Panc1 (cell line): ENCODE measurements at regions not wholly inside any gene's neighbourhood (a gene's known extent, or its start where the extent isn't known, plus 50 kb on each side); places are given as distances from the start of the nearest gene placed in this dataset.

Experiments
- ATAC-seq: fragments of 200-7000 bp; cut with Tn5 transposase; 2 replicates; pipeline ENCODE4 v1.9.1; 2020; ENCODE audit warnings: mild to moderate bottlenecking, moderate library complexity
- BruUV-seq: library from RNA; stranded (reverse); fragments of 400-500 nt; replicated peaks from 2 replicates; lab custom pipeline; 2021; lab: Mats Ljungman, UMichigan
- CTCF ChIA-PET: fragments of 300-600 bp; sonication (Branson Sonifier 250); formaldehyde crosslinking; loops from one replicate; lab custom pipeline; 2022; ENCODE audit warnings: antibody characterized with exemption; lab: Charles Lee
- POLR2A ChIA-PET: fragments of 300-600 bp; sonication (Branson Sonifier 250); formaldehyde crosslinking; loops from one replicate; lab custom pipeline; 2022; ENCODE audit warnings: antibody characterized with exemption; lab: Charles Lee
- DNase-seq: peaks from one replicate; pipeline ENCODE4 v3.0.0-alpha.2; 2010; ENCODE audit warnings: low read depth, low spot score
- H3K27ac ChIP-seq: 2 replicates; pipeline ENCODE4 v1.5.1; 2011; ENCODE audit warnings: mild to moderate bottlenecking, low read length, inconsistent platforms
- H3K27me3 ChIP-seq: fragments of 200-500 bp; sonication (Bioruptor generic); 2 replicates; pipeline ENCODE4 v1.6.0; 2014; ENCODE audit warnings: low read length, inconsistent platforms; ENCODE audit not compliant: control insufficient read depth, insufficient read depth
- H3K36me3 ChIP-seq: fragments of 200-500 bp; sonication (Bioruptor generic); 2 replicates; pipeline ENCODE4 v1.5.1; 2014; ENCODE audit warnings: inconsistent platforms, mild to moderate bottlenecking, low read length, moderate library complexity; ENCODE audit not compliant: control insufficient read depth, insufficient read depth
- H3K4me1 ChIP-seq: 2 replicates; pipeline ENCODE4 v1.5.1; 2011; ENCODE audit warnings: inconsistent platforms, mild to moderate bottlenecking, low read length, moderate library complexity; ENCODE audit not compliant: control insufficient read depth, insufficient read depth
- H3K4me3 ChIP-seq, 2 experiments: 2 replicates each; pipeline ENCODE4 v1.5.1; 2011 to 2012; ENCODE audit warnings: low read depth in 2 of 2, low read length in 2 of 2, mild to moderate bottlenecking in 2 of 2, inconsistent platforms in 1 of 2, moderate library complexity in 1 of 2
- H3K9me3 ChIP-seq: fragments of 200-500 bp; sonication (Bioruptor generic); 2 replicates; pipeline ENCODE4 v1.5.1; 2014; ENCODE audit warnings: low read depth, mild to moderate bottlenecking, inconsistent platforms, low read length, moderate library complexity; ENCODE audit not compliant: control insufficient read depth, insufficient read depth
- CTCF ChIP-seq: fragments of 450-650 bp; IDR thresholded peaks from 2 replicates; pipeline ENCODE4 v1.5.1; 2017; ENCODE audit warnings: mild to moderate bottlenecking
- POLR2AphosphoS5 ChIP-seq: IDR thresholded peaks from 2 replicates; pipeline ENCODE4 v1.6.1; 2012; ENCODE audit warnings: mild to moderate bottlenecking, low read depth, low read length, moderate library complexity
- SIN3A ChIP-seq: IDR thresholded peaks from 2 replicates; pipeline ENCODE4 v1.6.1; 2012; ENCODE audit warnings: low read depth, mild to moderate bottlenecking, low read length, moderate library complexity, borderline replicate concordance; ENCODE audit not compliant: insufficient read depth
- TCF7L2 ChIP-seq: IDR thresholded peaks from 2 replicates; pipeline ENCODE4 v1.6.1; 2011; ENCODE audit warnings: mild to moderate bottlenecking, low read depth, low read length, inconsistent platforms
- in situ Hi-C: cut with HindIII; loops from 2 replicates; pipeline ENCODE4 v1.10.0; 2016; ENCODE audit warnings: low sequenced_read_pairs, low pct_unique_long_range_greater_than_20kb
- intact Hi-C: fragments of 100-400 bp; cut with micrococcal nuclease; formaldehyde crosslinking; loops from one replicate; pipeline ENCODE4 v1.10.0; 2022; ENCODE audit not compliant: unreplicated experiment
- TF ChIP-seq, protein P1 (sequence below), 2 experiments: IDR thresholded peaks; 2 replicates each; pipeline ENCODE4 v1.6.1; 2011 to 2012; ENCODE audit warnings: low read depth in 2 of 2, control low read depth in 1 of 2, low read length in 1 of 2, mild to moderate bottlenecking in 1 of 2, moderate library complexity in 1 of 2; ENCODE audit not compliant: insufficient read depth in 1 of 2

DNA sequence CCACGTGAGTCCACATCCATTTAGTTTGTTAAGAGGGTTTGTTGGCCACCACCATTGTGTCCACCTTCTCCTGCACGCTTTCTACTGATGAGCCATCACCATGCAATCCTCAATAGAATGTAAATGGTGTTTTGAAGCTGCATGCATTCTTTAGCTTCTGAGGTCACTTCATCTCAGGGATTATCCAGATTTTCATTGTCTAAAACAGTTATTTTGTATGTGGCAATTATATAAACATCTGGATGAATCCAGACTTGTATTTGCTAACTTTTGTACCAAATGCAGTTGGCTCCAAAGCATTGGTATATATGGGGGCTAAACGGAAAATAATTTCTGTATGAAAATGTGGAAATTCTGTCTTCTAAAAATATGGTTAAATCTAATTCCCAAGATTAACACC is 231.2 kb upstream of the ARID1B start:
- BruUV-seq: no TSS peak
- ChIA-PET POLR2A (no interaction called here), CTCF (no interaction called here)
- ATAC-seq: no peak
- no peaks in the 10 kb centered on the region for H3K27me3 ChIP-seq
- no peaks in the 10 kb centered on the region for H3K4me1 ChIP-seq
- in situ Hi-C loops: no loop called here
- no peaks in the 10 kb centered on the region for H3K9me3 ChIP-seq
- H3K27ac ChIP-seq: no peak overlapping the region
- H3K4me3 ChIP-seq: no peak overlapping the region
- intact Hi-C loops: no loop called here
- no peak for DNase-seq
- H3K36me3 ChIP-seq: no peaks in the 10 kb centered on the region
- no peak for TF ChIP-seq SIN3A
- TF ChIP-seq, protein P1, sequence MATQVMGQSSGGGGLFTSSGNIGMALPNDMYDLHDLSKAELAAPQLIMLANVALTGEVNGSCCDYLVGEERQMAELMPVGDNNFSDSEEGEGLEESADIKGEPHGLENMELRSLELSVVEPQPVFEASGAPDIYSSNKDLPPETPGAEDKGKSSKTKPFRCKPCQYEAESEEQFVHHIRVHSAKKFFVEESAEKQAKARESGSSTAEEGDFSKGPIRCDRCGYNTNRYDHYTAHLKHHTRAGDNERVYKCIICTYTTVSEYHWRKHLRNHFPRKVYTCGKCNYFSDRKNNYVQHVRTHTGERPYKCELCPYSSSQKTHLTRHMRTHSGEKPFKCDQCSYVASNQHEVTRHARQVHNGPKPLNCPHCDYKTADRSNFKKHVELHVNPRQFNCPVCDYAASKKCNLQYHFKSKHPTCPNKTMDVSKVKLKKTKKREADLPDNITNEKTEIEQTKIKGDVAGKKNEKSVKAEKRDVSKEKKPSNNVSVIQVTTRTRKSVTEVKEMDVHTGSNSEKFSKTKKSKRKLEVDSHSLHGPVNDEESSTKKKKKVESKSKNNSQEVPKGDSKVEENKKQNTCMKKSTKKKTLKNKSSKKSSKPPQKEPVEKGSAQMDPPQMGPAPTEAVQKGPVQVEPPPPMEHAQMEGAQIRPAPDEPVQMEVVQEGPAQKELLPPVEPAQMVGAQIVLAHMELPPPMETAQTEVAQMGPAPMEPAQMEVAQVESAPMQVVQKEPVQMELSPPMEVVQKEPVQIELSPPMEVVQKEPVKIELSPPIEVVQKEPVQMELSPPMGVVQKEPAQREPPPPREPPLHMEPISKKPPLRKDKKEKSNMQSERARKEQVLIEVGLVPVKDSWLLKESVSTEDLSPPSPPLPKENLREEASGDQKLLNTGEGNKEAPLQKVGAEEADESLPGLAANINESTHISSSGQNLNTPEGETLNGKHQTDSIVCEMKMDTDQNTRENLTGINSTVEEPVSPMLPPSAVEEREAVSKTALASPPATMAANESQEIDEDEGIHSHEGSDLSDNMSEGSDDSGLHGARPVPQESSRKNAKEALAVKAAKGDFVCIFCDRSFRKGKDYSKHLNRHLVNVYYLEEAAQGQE (IDR thresholded peaks at IDR 0.05; ENCODE audit: insufficient read depth in 1 of 2, low read depth in 2 of 2, low read length in 1 of 2): no peak
- no peak for TF ChIP-seq TCF7L2
- no peak for TF ChIP-seq CTCF
- no peak for TF ChIP-seq POLR2AphosphoS5

GRCh38 chr6:156545021-156545420 is 232.2 kb upstream of the ARID1B start:
- Histone ChIP-seq H3K9me3 (no peaks in the 10 kb centered on the region), H3K27ac (no peak overlapping the region), H3K36me3 (no peaks in the 10 kb centered on the region), H3K27me3 (no peaks in the 10 kb centered on the region), H3K4me3 (no peak overlapping the region), H3K4me1 (no peaks in the 10 kb centered on the region)
- ATAC-seq (0 out of 2 replicates have a peak, but pooled peaks have one; percentile 17), DNase-seq (no peak)
- intact Hi-C loops: no loop called here
- in situ Hi-C loops: no loop called here
- no TSS peak for BruUV-seq
- POLR2A ChIA-PET: no interaction called here
- TF ChIP-seq SIN3A (no peak), TCF7L2 (no peak), POLR2AphosphoS5 (no peak), CTCF (no peak)
- TF ChIP-seq, protein P1 (IDR thresholded peaks at IDR 0.05; ENCODE audit: insufficient read depth in 1 of 2, low read depth in 2 of 2, low read length in 1 of 2): no peak
- CTCF ChIA-PET: no interaction called here
